Activated CD8-positive, alpha-beta memory T cell treated with anti-CD3 and anti-CD28 coated beads, Interleukin-2, amount 10 ng/mL, durations not matched to agents 7 days and 5 days (primary cell): ENCODE measurements at regions not wholly inside any gene's neighbourhood (a gene's known extent, or its start where the extent isn't known, plus 50 kb on each side); places are given as distances from the start of the nearest gene placed in this dataset.

ENCODE experiments used
- ATAC-seq: fragments of 150-1000 bp; cut with Tn5 transposase; one replicate; pipeline ENCODE4 v1.10.0; 2021; ENCODE audit warnings: moderate library complexity
- CTCF ChIA-PET: fragments of 350-600 bp; sonication (Branson Sonifier 250); formaldehyde crosslinking; loops from one replicate; lab custom pipeline; 2021; ENCODE audit warnings: antibody characterized with exemption; lab: Charles Lee
- DNase-seq: peaks from one replicate; pipeline ENCODE4 v3.0.0-alpha.2; 2020
- H3K27ac Mint-ChIP-seq: one replicate; pipeline ENCODE4 v1.8.0; 2021; ENCODE audit warnings: mild to moderate bottlenecking, mixed read lengths
- H3K27me3 Mint-ChIP-seq: one replicate; pipeline ENCODE4 v1.8.0; 2021; ENCODE audit warnings: mixed read lengths
- H3K36me3 Mint-ChIP-seq: one replicate; pipeline ENCODE4 v1.8.0; 2021; ENCODE audit warnings: mild to moderate bottlenecking, mixed read lengths
- H3K4me1 Mint-ChIP-seq: one replicate; pipeline ENCODE4 v1.8.0; 2021; ENCODE audit warnings: mixed read lengths
- H3K4me3 Mint-ChIP-seq: one replicate; pipeline ENCODE4 v1.8.0; 2021; ENCODE audit warnings: mild to moderate bottlenecking, moderate library complexity, mixed read lengths
- H3K9me3 Mint-ChIP-seq: one replicate; pipeline ENCODE4 v1.8.0; 2022; ENCODE audit warnings: low read depth, mixed read lengths

DNA sequence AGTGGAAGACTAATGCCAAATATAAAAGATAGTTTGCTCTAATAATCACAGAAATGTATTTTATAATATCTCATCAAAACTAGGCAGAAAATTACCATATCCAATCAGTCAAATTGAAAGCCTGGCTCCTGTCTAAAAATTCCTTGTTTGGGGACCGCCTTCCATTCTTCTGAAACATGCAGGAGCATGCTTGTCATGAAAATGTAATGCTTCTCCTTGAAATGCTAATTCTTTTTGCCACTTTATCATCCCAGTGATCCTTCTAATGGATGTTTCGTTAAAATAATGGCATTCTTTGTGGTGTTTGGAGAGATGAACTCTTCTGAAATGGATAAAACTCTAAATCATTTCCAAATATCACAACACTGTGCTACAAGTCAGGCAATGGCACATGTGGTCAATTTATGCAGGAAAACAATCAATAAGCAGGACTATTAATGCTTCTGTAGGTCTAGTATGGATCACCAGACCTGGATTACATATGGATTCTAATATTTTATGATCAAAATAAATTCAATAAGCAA is 1039.1 kb upstream of the NXPH2 start:
- Mint-ChIP-seq H3K9me3 (peaks cover 5% of the 10 kb centered on the region), H3K4me3 (no peak overlapping the region), H3K27ac (no peak overlapping the region), H3K36me3 (no peaks in the 10 kb centered on the region), H3K27me3 (no peaks in the 10 kb centered on the region), H3K4me1 (no peaks in the 10 kb centered on the region)
- CTCF ChIA-PET = no interaction called here
- ATAC-seq (no peak), DNase-seq (no peak)

GRCh38 chr2:139814458-139814857 is 1034.3 kb upstream of the NXPH2 start:
- Mint-ChIP-seq H3K9me3 (no peaks in the 10 kb centered on the region), H3K27me3 (no peaks in the 10 kb centered on the region), H3K36me3 (no peaks in the 10 kb centered on the region), H3K4me1 (no peaks in the 10 kb centered on the region), H3K4me3 (no peak overlapping the region), H3K27ac (no peak overlapping the region)
- CTCF ChIA-PET = no interaction called here
- DNase-seq (no peak), ATAC-seq (no peak)

DNA sequence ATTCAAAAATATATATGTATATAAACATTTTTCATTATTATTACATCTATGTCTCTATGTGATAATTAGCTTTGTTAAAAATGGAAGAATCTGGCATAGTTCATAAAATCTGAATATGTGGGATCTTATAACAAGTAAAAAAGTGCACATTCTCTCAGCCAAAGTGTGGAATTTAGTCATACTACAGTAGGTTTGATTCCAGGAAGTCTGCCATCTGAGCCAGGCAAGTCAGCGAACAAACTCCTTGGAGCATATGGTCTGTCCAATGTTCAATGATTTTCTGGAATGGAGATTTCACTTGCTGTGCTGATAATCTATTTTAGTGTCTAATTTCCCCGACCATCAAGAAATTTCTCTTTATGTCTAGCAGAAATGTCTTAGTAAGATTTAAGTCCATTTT is 1033.2 kb upstream of the NXPH2 start:
- no peaks in the 10 kb centered on the region for H3K36me3 Mint-ChIP-seq
- CTCF ChIA-PET = no interaction called here
- no peak overlapping the region for H3K4me3 Mint-ChIP-seq
- no peaks in the 10 kb centered on the region for H3K4me1 Mint-ChIP-seq
- ATAC-seq = no peak
- no peaks in the 10 kb centered on the region for H3K27me3 Mint-ChIP-seq
- DNase-seq = no peak
- H3K27ac Mint-ChIP-seq = no peak overlapping the region
- no peaks in the 10 kb centered on the region for H3K9me3 Mint-ChIP-seq

DNA sequence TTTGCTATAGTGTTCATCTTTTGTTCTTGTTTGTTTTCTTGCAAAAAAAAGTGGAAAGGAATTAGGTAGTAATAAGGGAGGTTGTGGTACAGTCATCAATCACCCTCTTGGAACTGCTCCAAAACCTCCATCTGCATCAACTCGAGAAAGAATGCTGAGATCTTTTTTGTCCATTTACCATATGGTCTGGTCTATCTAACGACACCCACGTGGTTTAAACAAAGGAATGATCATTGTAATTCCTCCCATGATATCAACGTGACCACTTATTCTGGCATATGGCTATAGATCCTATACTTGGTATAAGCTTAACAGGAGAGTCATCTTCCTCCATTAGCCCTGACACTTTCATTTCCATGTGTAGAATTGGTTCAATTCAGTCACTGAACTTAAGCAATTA is 1025.3 kb upstream of the NXPH2 start:
- H3K4me3 Mint-ChIP-seq = no peak overlapping the region
- H3K4me1 Mint-ChIP-seq = no peaks in the 10 kb centered on the region
- CTCF ChIA-PET = no interaction called here
- no peak for DNase-seq
- no peaks in the 10 kb centered on the region for H3K36me3 Mint-ChIP-seq
- peaks cover 19% of the 10 kb centered on the region for H3K9me3 Mint-ChIP-seq
- H3K27me3 Mint-ChIP-seq = no peaks in the 10 kb centered on the region
- no peak for ATAC-seq
- H3K27ac Mint-ChIP-seq = no peak overlapping the region

DNA sequence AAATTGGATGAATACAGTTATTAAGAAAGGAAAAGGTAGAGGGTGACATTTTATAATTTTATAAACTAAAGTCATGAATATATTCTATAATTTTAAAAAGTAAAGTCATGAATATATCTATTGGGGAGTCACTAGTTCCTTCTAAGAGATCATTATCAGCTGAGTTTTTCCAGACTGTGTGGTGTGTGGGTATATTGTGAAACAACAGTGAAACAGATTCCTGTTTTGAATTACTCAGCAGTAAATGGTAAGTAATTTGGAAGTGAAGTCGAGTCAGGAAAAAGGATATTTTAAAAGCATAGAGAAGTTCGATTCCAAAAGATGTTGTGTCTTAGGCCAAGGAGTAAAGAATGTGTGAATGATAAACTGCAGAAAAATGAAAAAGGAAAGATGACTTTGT is 1018.2 kb upstream of the NXPH2 start:
- peaks cover 9% of the 10 kb centered on the region for H3K9me3 Mint-ChIP-seq
- CTCF ChIA-PET = no interaction called here
- no peaks in the 10 kb centered on the region for H3K36me3 Mint-ChIP-seq
- DNase-seq = no peak
- no peaks in the 10 kb centered on the region for H3K27me3 Mint-ChIP-seq
- ATAC-seq = no peak
- H3K27ac Mint-ChIP-seq = no peak overlapping the region
- no peak overlapping the region for H3K4me3 Mint-ChIP-seq
- H3K4me1 Mint-ChIP-seq = no peaks in the 10 kb centered on the region

DNA sequence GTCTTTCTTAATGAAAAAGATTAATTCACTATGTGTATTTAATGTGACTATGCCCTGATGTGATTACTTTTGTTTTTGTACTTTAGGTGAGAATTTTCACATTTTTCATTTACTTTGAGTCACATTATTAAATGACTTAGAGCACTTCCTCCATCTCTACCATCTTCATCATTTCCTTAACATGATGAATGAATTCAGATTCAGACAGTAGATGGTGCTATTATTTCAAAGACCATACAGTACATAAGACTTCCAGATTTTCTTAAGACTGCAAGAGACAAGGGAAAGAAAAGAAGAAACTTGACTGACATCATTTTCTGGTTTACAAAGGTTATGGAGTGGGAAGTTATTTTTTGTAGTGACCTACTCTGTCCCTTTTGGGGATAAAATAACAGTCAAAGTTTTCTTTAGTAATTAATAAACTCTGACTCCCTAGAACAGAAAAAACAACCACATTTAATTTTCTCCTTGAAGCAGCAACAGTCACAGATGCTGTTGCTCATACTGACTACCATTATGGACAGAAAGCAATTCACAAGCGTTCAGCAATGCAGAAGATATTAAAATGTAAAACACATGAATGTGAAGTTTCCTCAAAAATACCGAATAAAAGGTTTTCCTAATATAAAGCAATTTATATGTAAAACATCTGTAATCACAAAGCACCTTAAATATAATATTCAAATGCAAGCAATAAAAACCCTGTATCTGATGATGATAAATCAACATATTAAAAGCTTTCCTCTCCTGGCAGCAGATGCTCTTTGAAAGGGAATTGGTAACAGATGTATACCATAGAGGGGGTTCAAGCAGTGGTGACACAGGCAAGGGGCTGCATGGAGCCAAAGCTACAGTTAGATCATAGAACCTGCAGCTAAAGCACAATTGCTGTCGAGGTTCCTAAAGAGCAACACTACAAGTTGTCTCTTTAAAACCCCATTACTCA is 1010.9 kb upstream of the NXPH2 start:
- ATAC-seq (no peak), DNase-seq (no peak)
- H3K9me3 Mint-ChIP-seq = peaks cover 2% of the 10 kb centered on the region
- CTCF ChIA-PET = no interaction called here
- H3K36me3 Mint-ChIP-seq = no peaks in the 10 kb centered on the region
- no peak overlapping the region for H3K4me3 Mint-ChIP-seq
- no peaks in the 10 kb centered on the region for H3K4me1 Mint-ChIP-seq
- no peak overlapping the region for H3K27ac Mint-ChIP-seq
- no peaks in the 10 kb centered on the region for H3K27me3 Mint-ChIP-seq

GRCh38 chr2:139790136-139790535 is 1009.9 kb upstream of the NXPH2 start:
- DNase-seq (no peak), ATAC-seq (no peak)
- no peaks in the 10 kb centered on the region for H3K4me1 Mint-ChIP-seq
- H3K36me3 Mint-ChIP-seq = no peaks in the 10 kb centered on the region
- H3K9me3 Mint-ChIP-seq = peaks cover 2% of the 10 kb centered on the region
- CTCF ChIA-PET = no interaction called here
- no peak overlapping the region for H3K4me3 Mint-ChIP-seq
- no peaks in the 10 kb centered on the region for H3K27me3 Mint-ChIP-seq
- no peak overlapping the region for H3K27ac Mint-ChIP-seq

GRCh38 chr2:139778732-139779131 is 998.5 kb upstream of the NXPH2 start:
- H3K4me3 Mint-ChIP-seq = no peak overlapping the region
- peaks cover 7% of the 10 kb centered on the region for H3K9me3 Mint-ChIP-seq
- H3K4me1 Mint-ChIP-seq = no peaks in the 10 kb centered on the region
- H3K27ac Mint-ChIP-seq = no peak overlapping the region
- DNase-seq (no peak), ATAC-seq (no peak)
- no peaks in the 10 kb centered on the region for H3K27me3 Mint-ChIP-seq
- no peaks in the 10 kb centered on the region for H3K36me3 Mint-ChIP-seq
- CTCF ChIA-PET = no interaction called here

GRCh38 chr2:139773720-139774277 is 993.6 kb upstream of the NXPH2 start:
- Mint-ChIP-seq H3K9me3 (peaks cover 3% of the 10 kb centered on the region), H3K4me1 (no peaks in the 10 kb centered on the region), H3K4me3 (no peak overlapping the region), H3K27ac (no peak overlapping the region), H3K36me3 (no peaks in the 10 kb centered on the region), H3K27me3 (no peaks in the 10 kb centered on the region)
- DNase-seq (no peak), ATAC-seq (no peak)
- CTCF ChIA-PET = no interaction called here

GRCh38 chr2:139769633-139770032 is 989.4 kb upstream of the NXPH2 start:
- no peak for ATAC-seq
- CTCF ChIA-PET = no interaction called here

GRCh38 chr2:139763705-139764104 is 983.5 kb upstream of the NXPH2 start:
- DNase-seq = no peak
- Mint-ChIP-seq H3K9me3 (peaks cover 2% of the 10 kb centered on the region), H3K4me3 (no peak overlapping the region), H3K27me3 (no peaks in the 10 kb centered on the region), H3K27ac (no peak overlapping the region), H3K4me1 (no peaks in the 10 kb centered on the region), H3K36me3 (no peaks in the 10 kb centered on the region)
- CTCF ChIA-PET = no interaction called here
- ATAC-seq = no peak

More at GRCh38 chr2:139769633-139770032, 989.4 kb upstream of the NXPH2 start:
- H3K4me1 Mint-ChIP-seq = no peaks in the 10 kb centered on the region
- H3K27ac Mint-ChIP-seq = no peak overlapping the region
- no peaks in the 10 kb centered on the region for H3K36me3 Mint-ChIP-seq
- no peak for DNase-seq
- H3K4me3 Mint-ChIP-seq = no peak overlapping the region
- no peaks in the 10 kb centered on the region for H3K27me3 Mint-ChIP-seq
- no peaks in the 10 kb centered on the region for H3K9me3 Mint-ChIP-seq

GRCh38 chr2:139759000-139759505 is 978.9 kb upstream of the NXPH2 start:
- DNase-seq = no peak
- CTCF ChIA-PET = no interaction called here
- Mint-ChIP-seq H3K4me3 (no peak overlapping the region), H3K27me3 (no peaks in the 10 kb centered on the region), H3K27ac (no peak overlapping the region), H3K9me3 (peaks cover 8% of the 10 kb centered on the region), H3K4me1 (no peaks in the 10 kb centered on the region), H3K36me3 (no peaks in the 10 kb centered on the region)
- ATAC-seq = no peak

GRCh38 chr2:139746901-139747300 is 966.7 kb upstream of the NXPH2 start:
- no peaks in the 10 kb centered on the region for H3K4me1 Mint-ChIP-seq
- no peak for ATAC-seq

DNA sequence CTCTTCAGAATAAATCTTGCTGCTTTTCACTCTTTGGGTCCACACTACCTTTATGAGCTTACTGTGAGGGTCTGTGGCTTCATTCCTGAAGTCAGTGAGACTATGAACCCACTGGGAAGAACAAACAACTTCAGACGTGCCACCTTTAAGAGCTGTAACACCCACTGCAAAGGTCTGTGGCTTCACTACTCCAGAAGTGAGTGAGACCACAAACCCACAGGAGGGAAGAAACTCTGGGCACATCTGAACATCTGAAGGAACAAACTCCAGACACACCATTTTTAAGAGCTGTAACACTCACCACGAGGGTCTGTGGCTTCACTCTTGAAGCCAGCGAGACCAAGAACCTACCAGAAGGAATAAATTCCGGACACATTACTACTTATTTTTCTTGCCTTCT is 964.1 kb upstream of the NXPH2 start:
- no peak overlapping the region for H3K27ac Mint-ChIP-seq
- no peak overlapping the region for H3K4me3 Mint-ChIP-seq
- H3K27me3 Mint-ChIP-seq = no peaks in the 10 kb centered on the region
- DNase-seq (no peak), ATAC-seq (no peak)
- no peaks in the 10 kb centered on the region for H3K36me3 Mint-ChIP-seq
- H3K4me1 Mint-ChIP-seq = no peaks in the 10 kb centered on the region
- peaks cover 15% of the 10 kb centered on the region for H3K9me3 Mint-ChIP-seq
- CTCF ChIA-PET = no interaction called here

More at GRCh38 chr2:139746901-139747300, 966.7 kb upstream of the NXPH2 start:
- Mint-ChIP-seq H3K36me3 (no peaks in the 10 kb centered on the region), H3K27ac (no peak overlapping the region), H3K27me3 (no peaks in the 10 kb centered on the region), H3K9me3 (peaks cover 22% of the 10 kb centered on the region), H3K4me3 (no peak overlapping the region)
- CTCF ChIA-PET = no interaction called here
- DNase-seq = no peak
